ENCODE measurements at regions not wholly inside any gene's neighbourhood (a gene's known extent, or its start where the extent isn't known, plus 50 kb on each side); places are given as distances from the start of the nearest gene placed in this dataset.

GRCh38 chr4:100843910-100844309, 326.1 kb upstream of the EMCN start:
- Mint-ChIP-seq H3K4me1 (ENCODE audit: low read depth) (peaks cover 2% of the 10 kb centered on the region), H3K27ac (no peak overlapping the region), H3K36me3 (ENCODE audit: low read depth) (no peaks in the 10 kb centered on the region), H3K27me3 (ENCODE audit: low read depth) (peaks cover 4% of the 10 kb centered on the region), H3K9me3 (no peaks in the 10 kb centered on the region), H3K4me3 (no peak overlapping the region)

GRCh38 chr4:100842856-100843255, 325.0 kb upstream of the EMCN start:
- H3K4me3 Mint-ChIP-seq: no peak overlapping the region
- H3K4me1 Mint-ChIP-seq (ENCODE audit: low read depth): no peaks in the 10 kb centered on the region
- no peaks in the 10 kb centered on the region for H3K36me3 Mint-ChIP-seq (ENCODE audit: low read depth)
- H3K27me3 Mint-ChIP-seq (ENCODE audit: low read depth): peaks cover 4% of the 10 kb centered on the region
- no peak overlapping the region for H3K27ac Mint-ChIP-seq
- H3K9me3 Mint-ChIP-seq: no peaks in the 10 kb centered on the region

GRCh38 chr4:100841911-100842310, 324.1 kb upstream of the EMCN start:
- no peak overlapping the region for H3K27ac Mint-ChIP-seq
- no peaks in the 10 kb centered on the region for H3K36me3 Mint-ChIP-seq (ENCODE audit: low read depth)
- no peak overlapping the region for H3K4me3 Mint-ChIP-seq
- no peaks in the 10 kb centered on the region for H3K9me3 Mint-ChIP-seq
- no peaks in the 10 kb centered on the region for H3K4me1 Mint-ChIP-seq (ENCODE audit: low read depth)
- peaks cover 9% of the 10 kb centered on the region for H3K27me3 Mint-ChIP-seq (ENCODE audit: low read depth)

DNA sequence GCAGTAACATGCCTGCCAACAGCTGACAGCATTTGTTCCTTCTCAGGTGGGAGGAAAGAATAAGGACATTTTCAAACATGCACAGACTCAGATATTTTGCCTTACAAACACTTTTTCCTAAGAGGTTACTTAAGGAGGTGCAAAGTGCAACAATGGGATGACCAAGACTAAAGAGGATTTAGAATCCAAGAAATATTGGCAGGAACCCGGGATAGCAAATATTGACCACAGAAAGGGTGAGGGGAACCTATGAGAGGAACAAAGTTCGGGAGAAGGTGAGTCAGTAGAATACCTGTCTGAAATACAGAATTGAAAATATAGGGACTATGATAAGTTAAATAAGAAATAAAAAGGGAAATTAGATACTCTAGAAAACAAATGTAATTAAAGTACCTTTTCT, 321.9 kb upstream of the EMCN start:
- Mint-ChIP-seq H3K9me3 (no peaks in the 10 kb centered on the region), H3K27me3 (ENCODE audit: low read depth) (peaks cover 13% of the 10 kb centered on the region), H3K4me1 (ENCODE audit: low read depth) (no peaks in the 10 kb centered on the region), H3K36me3 (ENCODE audit: low read depth) (no peaks in the 10 kb centered on the region), H3K4me3 (no peak overlapping the region), H3K27ac (no peak overlapping the region)

GRCh38 chr4:100838286-100838685, 320.5 kb upstream of the EMCN start:
- Mint-ChIP-seq H3K4me1 (ENCODE audit: low read depth) (no peaks in the 10 kb centered on the region), H3K36me3 (ENCODE audit: low read depth) (no peaks in the 10 kb centered on the region), H3K4me3 (no peak overlapping the region), H3K9me3 (no peaks in the 10 kb centered on the region), H3K27me3 (ENCODE audit: low read depth) (peaks cover 13% of the 10 kb centered on the region), H3K27ac (no peak overlapping the region)

- no peak overlapping the region for H3K4me3 Mint-ChIP-seq
- H3K27me3 Mint-ChIP-seq (ENCODE audit: low read depth): peaks cover 13% of the 10 kb centered on the region
- no peak overlapping the region for H3K27ac Mint-ChIP-seq
- H3K9me3 Mint-ChIP-seq: no peaks in the 10 kb centered on the region
- no peaks in the 10 kb centered on the region for H3K4me1 Mint-ChIP-seq (ENCODE audit: low read depth)
- H3K36me3 Mint-ChIP-seq (ENCODE audit: low read depth): no peaks in the 10 kb centered on the region
Observed at GRCh38 chr4:100836929-100837328, 319.1 kb upstream of the EMCN start.

- Mint-ChIP-seq H3K4me3 (no peak overlapping the region), H3K36me3 (ENCODE audit: low read depth) (no peaks in the 10 kb centered on the region), H3K27ac (no peak overlapping the region), H3K27me3 (ENCODE audit: low read depth) (peaks cover 9% of the 10 kb centered on the region), H3K9me3 (no peaks in the 10 kb centered on the region), H3K4me1 (ENCODE audit: low read depth) (no peaks in the 10 kb centered on the region)
Observed at GRCh38 chr4:100834616-100835015, 316.8 kb upstream of the EMCN start.

DNA sequence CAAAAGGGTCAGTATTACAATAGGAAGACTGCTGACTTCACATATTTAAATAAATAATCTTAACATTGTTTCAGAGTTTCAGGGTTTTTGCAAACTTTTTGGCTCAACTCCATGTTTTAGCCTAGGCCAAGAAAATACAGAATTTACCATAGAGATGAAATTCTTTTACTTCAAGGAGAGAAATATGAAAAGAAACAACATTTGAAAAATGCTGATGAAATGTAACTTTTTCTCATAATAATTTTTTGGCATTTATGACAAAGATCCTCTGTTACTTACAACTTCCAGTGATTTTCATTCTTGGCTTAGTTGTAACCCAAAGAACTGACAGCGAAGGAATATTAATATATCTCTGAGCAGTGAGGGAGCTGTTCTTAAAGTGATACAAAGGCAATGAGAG, 316.1 kb upstream of the EMCN start:
- Mint-ChIP-seq H3K4me3 (no peak overlapping the region), H3K4me1 (ENCODE audit: low read depth) (no peaks in the 10 kb centered on the region), H3K27me3 (ENCODE audit: low read depth) (peaks cover 9% of the 10 kb centered on the region), H3K9me3 (no peaks in the 10 kb centered on the region), H3K27ac (no peak overlapping the region), H3K36me3 (ENCODE audit: low read depth) (no peaks in the 10 kb centered on the region)

GRCh38 chr4:100828986-100829685, 311.3 kb upstream of the EMCN start:
- peaks cover 5% of the 10 kb centered on the region for H3K9me3 Mint-ChIP-seq
- H3K36me3 Mint-ChIP-seq (ENCODE audit: low read depth): no peaks in the 10 kb centered on the region
- H3K4me3 Mint-ChIP-seq: no peak overlapping the region
- H3K4me1 Mint-ChIP-seq (ENCODE audit: low read depth): peaks cover 6% of the 10 kb centered on the region
- no peaks in the 10 kb centered on the region for H3K27me3 Mint-ChIP-seq (ENCODE audit: low read depth)
- no peak overlapping the region for H3K27ac Mint-ChIP-seq

DNA sequence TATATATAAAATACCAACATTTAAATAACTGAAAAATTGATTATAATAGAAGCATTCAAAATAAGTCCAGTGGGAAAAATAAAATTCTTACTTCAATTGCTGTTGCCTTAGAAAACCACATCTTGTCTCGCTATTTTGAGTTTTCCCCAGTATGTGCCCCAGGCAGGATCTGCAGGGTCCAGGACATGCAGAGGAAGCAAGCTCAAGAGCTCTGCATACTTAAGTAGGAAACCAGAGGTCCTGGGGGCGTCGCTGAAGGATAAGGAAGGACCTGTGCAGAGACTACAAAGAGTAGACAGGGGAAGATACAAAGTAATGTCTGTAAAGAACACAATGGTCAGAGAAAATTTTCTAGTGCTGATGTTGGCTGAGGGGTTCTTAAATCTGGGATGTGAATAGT, 310.5 kb upstream of the EMCN start:
- H3K27me3 Mint-ChIP-seq (ENCODE audit: low read depth): no peaks in the 10 kb centered on the region
- H3K9me3 Mint-ChIP-seq: peaks cover 5% of the 10 kb centered on the region
- peaks cover 12% of the 10 kb centered on the region for H3K4me1 Mint-ChIP-seq (ENCODE audit: low read depth)
- H3K4me3 Mint-ChIP-seq: no peak overlapping the region
- no peak overlapping the region for H3K27ac Mint-ChIP-seq
- no peaks in the 10 kb centered on the region for H3K36me3 Mint-ChIP-seq (ENCODE audit: low read depth)

DNA sequence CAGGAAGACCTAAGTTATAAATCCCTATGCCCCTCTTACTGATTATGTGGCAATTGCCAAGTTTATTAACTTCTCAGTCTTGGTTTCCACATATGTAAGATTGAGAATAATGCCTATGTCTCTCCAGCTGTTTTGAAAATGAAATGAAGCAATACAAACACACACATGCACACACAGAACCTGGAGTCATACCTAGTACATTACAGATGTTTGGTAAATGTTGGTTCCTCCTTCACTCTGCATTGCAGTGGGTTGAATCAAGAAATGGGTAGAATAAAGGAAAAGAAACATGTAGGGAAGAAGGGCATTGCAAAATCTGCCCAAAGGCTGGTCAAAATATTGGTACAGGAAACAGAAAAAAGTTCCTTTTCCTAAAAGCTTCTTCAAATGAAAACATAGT, 309.9 kb upstream of the EMCN start:
- Mint-ChIP-seq H3K9me3 (peaks cover 5% of the 10 kb centered on the region), H3K36me3 (ENCODE audit: low read depth) (no peaks in the 10 kb centered on the region), H3K4me3 (no peak overlapping the region), H3K27ac (no peak overlapping the region), H3K4me1 (ENCODE audit: low read depth) (peaks cover 17% of the 10 kb centered on the region), H3K27me3 (ENCODE audit: low read depth) (no peaks in the 10 kb centered on the region)

- Mint-ChIP-seq H3K9me3 (peaks cover 5% of the 10 kb centered on the region), H3K36me3 (ENCODE audit: low read depth) (no peaks in the 10 kb centered on the region), H3K27me3 (ENCODE audit: low read depth) (no peaks in the 10 kb centered on the region), H3K4me1 (ENCODE audit: low read depth) (peaks cover 20% of the 10 kb centered on the region), H3K4me3 (no peak overlapping the region), H3K27ac (no peak overlapping the region)
Observed at GRCh38 chr4:100826808-100827548, 309.2 kb upstream of the EMCN start.

- no peak overlapping the region for H3K4me3 Mint-ChIP-seq
- H3K4me1 Mint-ChIP-seq (ENCODE audit: low read depth): peaks cover 23% of the 10 kb centered on the region
- peaks cover 5% of the 10 kb centered on the region for H3K9me3 Mint-ChIP-seq
- no peaks in the 10 kb centered on the region for H3K27me3 Mint-ChIP-seq (ENCODE audit: low read depth)
- H3K36me3 Mint-ChIP-seq (ENCODE audit: low read depth): no peaks in the 10 kb centered on the region
- no peak overlapping the region for H3K27ac Mint-ChIP-seq
Observed at GRCh38 chr4:100826067-100826466, 308.2 kb upstream of the EMCN start.

DNA sequence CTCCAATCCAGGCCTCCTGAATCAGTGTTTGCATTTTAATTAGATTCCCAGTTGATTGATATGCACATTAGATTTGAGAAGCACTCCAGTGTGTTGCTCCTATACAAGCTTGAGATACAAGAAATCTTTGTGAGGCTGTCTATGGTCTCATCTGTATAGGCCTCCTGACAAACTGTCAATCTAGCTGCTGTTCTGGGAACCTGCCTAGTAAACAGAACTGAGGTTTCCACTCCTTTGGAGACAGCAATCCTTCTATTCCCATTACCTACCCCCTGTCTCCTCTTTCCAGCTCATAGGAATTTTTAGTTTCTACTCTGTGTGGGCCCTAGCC, 306.1 kb upstream of the EMCN start:
- H3K36me3 Mint-ChIP-seq (ENCODE audit: low read depth): peaks cover 2% of the 10 kb centered on the region
- peak overlapping the region; percentile 75 for H3K27ac Mint-ChIP-seq
- H3K9me3 Mint-ChIP-seq: peaks cover 5% of the 10 kb centered on the region
- peaks cover 25% of the 10 kb centered on the region for H3K4me1 Mint-ChIP-seq (ENCODE audit: low read depth)
- no peak overlapping the region for H3K4me3 Mint-ChIP-seq
- H3K27me3 Mint-ChIP-seq (ENCODE audit: low read depth): no peaks in the 10 kb centered on the region
